ENCODE measurements at regions not wholly inside any gene's neighbourhood (a gene's known extent, or its start where the extent isn't known, plus 50 kb on each side); places are given as distances from the start of the nearest gene placed in this dataset.

DNA sequence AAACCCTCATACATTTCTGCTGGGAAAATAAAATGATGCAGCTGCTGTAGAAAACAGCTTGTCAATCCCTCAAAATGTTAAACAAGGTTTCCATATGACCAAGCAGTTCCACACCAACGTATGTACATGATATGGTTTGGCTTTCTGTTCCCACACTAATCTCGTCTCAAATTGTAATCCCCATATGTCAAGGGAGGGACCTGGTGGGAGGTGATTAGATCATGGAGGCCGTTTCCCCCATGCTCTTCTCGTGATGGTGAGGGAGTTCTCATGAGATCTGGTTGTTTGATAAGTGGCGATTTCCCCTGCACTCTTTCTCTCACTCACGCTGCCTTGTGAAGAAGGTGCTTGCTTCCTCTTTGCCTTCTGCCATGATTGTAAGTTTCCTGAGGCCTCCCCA, 100.6 kb upstream of the SLC24A5 start:
- H3K9me3 Mint-ChIP-seq: peaks cover 3% of the 10 kb centered on the region
- H3K4me1 Mint-ChIP-seq: no peaks in the 10 kb centered on the region
- ATAC-seq (no peak), DNase-seq (ENCODE audit: low spot score in 2 of 2) (no peak)
- H3K36me3 Mint-ChIP-seq: no peaks in the 10 kb centered on the region
- H3K27ac Mint-ChIP-seq: no peak overlapping the region
- no peak overlapping the region for H3K4me3 Mint-ChIP-seq

DNA sequence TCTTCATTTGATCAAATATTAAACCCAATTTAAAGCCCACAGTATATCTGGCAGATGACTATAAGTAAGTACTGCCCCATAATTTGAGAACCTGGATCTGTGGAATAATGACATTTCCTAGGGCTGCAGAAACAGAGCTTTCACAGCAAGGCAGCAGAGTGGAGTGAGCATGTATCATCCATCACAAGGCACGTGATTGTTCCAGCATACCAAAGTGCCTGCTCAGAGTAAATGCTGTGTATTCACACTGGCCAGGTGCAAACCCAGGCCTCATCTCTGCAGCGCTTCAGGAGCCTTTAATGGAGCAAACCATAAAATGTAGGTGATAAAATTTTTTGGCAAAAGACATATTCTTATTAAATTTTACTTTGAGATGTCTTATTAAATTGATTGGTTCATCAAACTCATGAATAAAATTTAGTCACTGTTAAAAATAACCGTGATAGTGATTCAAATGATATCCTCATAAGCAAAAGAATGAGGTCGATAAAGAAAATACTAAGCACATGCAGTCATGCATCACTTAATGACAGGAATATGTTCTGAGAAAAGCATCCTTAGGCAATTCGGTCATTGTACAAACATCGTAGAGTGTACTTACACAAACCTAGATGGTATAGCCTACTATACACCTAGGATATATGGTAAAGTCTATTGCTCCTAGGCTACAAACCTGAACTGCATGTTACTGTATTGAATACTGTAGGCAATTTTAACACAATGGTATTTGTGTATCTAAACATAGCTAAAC, 99.3 kb upstream of the SLC24A5 start:
- no peaks in the 10 kb centered on the region for H3K36me3 Mint-ChIP-seq
- no peak overlapping the region for H3K4me3 Mint-ChIP-seq
- ATAC-seq: no peak
- H3K4me1 Mint-ChIP-seq: no peaks in the 10 kb centered on the region
- H3K9me3 Mint-ChIP-seq: peaks cover 3% of the 10 kb centered on the region
- DNase-seq (ENCODE audit: low spot score in 2 of 2): no peak
- H3K27ac Mint-ChIP-seq: no peak overlapping the region

DNA sequence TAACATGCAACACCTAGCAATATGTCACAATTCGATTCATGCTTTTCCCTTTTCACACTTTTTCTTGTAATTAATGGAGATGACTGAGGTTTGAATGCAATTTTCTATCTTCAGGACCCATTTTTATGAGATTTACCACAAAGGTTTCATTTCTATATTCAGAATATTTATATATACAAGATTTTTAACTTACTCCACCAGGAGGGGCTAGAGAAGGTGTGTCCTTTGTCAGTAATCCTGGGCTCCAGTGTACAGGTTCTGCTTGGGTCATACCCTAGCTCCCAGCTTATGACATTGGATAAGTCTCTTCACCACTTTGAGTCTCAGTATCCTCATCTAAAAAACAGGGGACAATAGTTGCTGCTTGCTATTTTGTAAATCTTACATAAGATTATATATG, 95.7 kb upstream of the SLC24A5 start:
- ATAC-seq (no peak), DNase-seq (ENCODE audit: low spot score in 2 of 2) (no peak)
- Mint-ChIP-seq H3K9me3 (peaks cover 3% of the 10 kb centered on the region), H3K4me3 (no peak overlapping the region), H3K4me1 (no peaks in the 10 kb centered on the region), H3K27ac (no peak overlapping the region), H3K36me3 (no peaks in the 10 kb centered on the region)

DNA sequence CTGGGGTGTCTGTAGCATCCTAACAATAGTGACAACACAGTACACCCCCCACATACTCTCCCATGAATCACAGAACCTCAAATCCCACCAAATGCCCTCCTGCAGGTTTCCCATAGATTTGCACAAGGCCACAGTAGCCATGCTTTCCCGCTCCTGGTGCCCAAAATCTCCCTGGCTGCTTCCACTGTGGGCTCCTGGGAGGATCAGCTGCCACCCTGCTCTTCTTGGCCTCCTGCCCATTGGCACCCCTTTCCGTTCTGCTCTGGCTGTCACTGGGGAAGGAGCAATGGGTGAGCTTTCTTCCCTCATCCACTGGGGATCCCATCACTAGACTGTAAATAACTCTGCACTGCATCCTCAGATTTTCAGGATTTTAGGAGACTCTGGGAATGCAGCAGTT, 92.1 kb upstream of the SLC24A5 start:
- Mint-ChIP-seq H3K36me3 (no peaks in the 10 kb centered on the region), H3K4me3 (no peak overlapping the region), H3K9me3 (no peaks in the 10 kb centered on the region), H3K27ac (no peak overlapping the region), H3K4me1 (no peaks in the 10 kb centered on the region)
- no peak for ATAC-seq
- DNase-seq (ENCODE audit: low spot score in 2 of 2): no peak

DNA sequence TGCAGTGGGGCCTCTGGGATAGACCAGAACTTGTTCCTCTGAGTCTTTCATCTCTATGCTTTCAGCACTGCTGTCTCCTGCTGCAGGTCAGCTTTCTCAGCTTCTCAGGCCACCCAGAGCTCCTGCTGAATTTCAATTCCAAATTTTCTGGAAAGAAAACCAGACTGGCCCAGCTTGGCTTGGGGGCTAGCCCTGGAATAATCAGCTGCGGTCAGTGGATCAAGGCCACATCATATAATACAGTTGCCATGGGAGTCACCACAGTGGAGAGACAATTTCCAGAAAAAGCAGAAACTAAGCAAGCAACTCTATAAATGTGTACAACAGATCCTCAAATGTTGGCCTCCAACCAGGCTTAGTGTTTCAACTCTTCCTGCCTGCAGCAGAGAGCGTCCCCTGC, 91.1 kb upstream of the SLC24A5 start:
- Mint-ChIP-seq H3K27ac (no peak overlapping the region), H3K9me3 (peaks cover 3% of the 10 kb centered on the region), H3K4me3 (no peak overlapping the region), H3K36me3 (no peaks in the 10 kb centered on the region), H3K4me1 (no peaks in the 10 kb centered on the region)
- DNase-seq (ENCODE audit: low spot score in 2 of 2) (no peak), ATAC-seq (no peak)

DNA sequence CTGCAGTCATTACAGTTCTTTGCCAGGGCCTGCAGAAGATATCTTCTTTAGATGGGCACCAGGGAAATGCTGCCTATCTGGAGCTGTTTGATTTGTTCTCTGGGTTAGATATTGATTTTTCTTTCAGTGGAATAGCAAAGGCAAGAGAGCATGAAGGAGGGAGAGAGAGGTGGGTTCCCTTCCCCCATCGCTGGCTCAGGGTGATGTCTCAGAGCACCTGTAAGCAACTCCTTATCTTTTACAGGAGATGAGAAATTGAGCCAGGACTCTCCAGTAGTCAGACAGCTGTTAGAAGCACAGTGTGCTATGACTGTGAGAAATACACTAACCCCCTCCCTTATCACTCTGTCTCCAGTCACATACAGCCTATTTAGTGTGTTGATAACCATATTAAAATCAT, 89.3 kb upstream of the SLC24A5 start:
- peaks cover 3% of the 10 kb centered on the region for H3K9me3 Mint-ChIP-seq
- H3K27ac Mint-ChIP-seq: no peak overlapping the region
- no peaks in the 10 kb centered on the region for H3K36me3 Mint-ChIP-seq
- H3K4me3 Mint-ChIP-seq: no peak overlapping the region
- DNase-seq (ENCODE audit: low spot score in 2 of 2) (no peak), ATAC-seq (no peak)
- H3K4me1 Mint-ChIP-seq: no peaks in the 10 kb centered on the region

DNA sequence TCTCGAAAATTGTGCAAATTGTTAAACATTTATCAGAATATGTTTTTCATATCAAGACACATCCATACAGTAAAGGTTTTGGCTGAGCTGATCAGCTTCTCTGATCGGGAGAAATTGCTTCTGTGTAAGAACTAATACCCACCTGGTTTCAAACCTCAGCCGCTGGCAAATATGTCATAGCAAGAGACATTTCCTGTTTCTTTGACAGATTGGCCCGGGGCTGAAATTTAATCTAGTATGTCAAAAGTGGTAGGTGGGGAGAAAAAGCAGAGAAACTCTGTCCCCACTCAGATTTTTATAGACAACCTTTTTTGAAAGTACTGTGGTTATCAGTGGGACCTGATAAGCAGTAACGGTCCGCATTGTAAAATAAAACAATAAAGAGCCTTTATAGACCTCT, 88.8 kb upstream of the SLC24A5 start:
- Mint-ChIP-seq H3K4me1 (no peaks in the 10 kb centered on the region), H3K27ac (no peak overlapping the region)
- DNase-seq (ENCODE audit: low spot score in 2 of 2): no peak

DNA sequence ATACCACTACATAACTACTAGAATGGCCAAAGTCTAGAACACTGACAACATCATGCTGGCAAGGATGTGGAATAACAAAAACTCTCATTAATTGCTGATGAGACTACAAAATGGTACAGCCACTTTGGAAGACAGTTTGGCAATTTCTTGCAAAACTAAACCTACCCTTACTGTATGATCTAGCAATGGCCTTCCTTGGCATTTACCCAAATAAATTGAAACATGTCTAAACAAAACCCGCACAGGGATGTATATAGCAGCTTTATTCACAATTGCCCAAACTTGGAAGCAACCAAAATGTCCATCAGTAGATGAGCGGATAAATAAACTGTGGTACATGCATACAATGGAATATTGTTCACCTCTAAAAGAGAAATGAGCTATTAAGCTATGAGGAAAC, 87.9 kb upstream of the SLC24A5 start:
- Mint-ChIP-seq H3K27ac (no peak overlapping the region), H3K9me3 (peaks cover 5% of the 10 kb centered on the region), H3K36me3 (no peaks in the 10 kb centered on the region), H3K4me3 (no peak overlapping the region), H3K4me1 (no peaks in the 10 kb centered on the region)
- DNase-seq (ENCODE audit: low spot score in 2 of 2) (no peak), ATAC-seq (no peak)

More for the DNA sequence above, 88.8 kb upstream of the SLC24A5 start:
- Mint-ChIP-seq H3K36me3 (no peaks in the 10 kb centered on the region), H3K9me3 (peaks cover 5% of the 10 kb centered on the region), H3K4me3 (no peak overlapping the region)
- no peak for ATAC-seq

DNA sequence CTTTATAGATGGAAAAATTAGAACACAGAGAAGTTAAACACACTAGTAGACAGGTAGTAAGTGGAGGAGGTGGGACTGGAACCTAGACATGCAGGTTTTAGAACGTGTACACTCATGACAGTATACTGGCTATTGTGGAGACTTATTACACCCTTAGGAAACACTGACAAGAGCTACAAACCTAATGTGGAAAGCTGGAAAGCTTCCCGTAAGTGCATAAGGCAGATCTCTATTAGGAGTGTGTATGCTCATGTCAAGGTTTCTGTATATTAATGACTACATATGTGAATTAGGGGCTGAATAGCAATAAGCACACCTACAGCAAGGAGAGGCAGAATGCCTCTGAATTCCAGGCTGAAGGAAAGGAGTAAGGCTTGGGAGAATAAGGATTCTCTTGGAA, 82.6 kb upstream of the SLC24A5 start:
- H3K36me3 Mint-ChIP-seq: no peaks in the 10 kb centered on the region
- H3K27ac Mint-ChIP-seq: no peak overlapping the region
- DNase-seq (ENCODE audit: low spot score in 2 of 2) (no peak), ATAC-seq (no peak)
- H3K9me3 Mint-ChIP-seq: peaks cover 9% of the 10 kb centered on the region
- H3K4me1 Mint-ChIP-seq: no peaks in the 10 kb centered on the region
- H3K4me3 Mint-ChIP-seq: no peak overlapping the region

DNA sequence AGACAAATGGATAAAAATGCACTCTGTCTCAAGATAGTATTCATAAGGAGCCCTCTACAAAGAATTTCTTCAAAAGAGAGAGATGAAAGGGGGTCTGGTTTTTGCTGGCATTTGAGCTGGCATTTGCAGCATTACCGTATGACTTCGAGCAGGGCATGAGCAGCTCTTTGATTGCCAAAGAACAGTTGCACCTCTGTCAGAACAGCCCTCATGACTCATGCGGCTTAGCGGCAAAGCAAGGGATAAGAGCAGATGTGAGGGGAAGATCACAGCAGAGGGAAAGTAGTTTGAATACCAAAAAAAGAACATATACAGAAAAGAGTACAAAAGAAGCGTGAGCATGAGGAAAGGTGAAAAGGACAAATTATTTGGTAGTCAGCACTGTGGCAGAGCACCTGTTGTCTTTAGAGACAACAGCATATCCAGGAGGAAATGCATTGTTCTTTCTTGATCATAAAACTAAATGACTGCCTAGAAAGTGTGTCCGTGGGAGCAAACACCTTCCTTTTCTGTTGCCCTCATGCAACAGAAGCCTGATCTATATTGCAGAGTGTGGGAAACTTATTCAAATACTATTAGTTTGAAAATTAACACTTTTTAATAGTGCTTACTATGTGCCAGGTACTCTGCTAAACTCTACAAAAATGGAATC, 80.5 kb upstream of the SLC24A5 start:
- H3K4me3 Mint-ChIP-seq: no peak overlapping the region
- peaks cover 6% of the 10 kb centered on the region for H3K9me3 Mint-ChIP-seq
- no peaks in the 10 kb centered on the region for H3K36me3 Mint-ChIP-seq
- no peak overlapping the region for H3K27ac Mint-ChIP-seq
- DNase-seq (ENCODE audit: low spot score in 2 of 2) (no peak), ATAC-seq (no peak)
- H3K4me1 Mint-ChIP-seq: no peaks in the 10 kb centered on the region

DNA sequence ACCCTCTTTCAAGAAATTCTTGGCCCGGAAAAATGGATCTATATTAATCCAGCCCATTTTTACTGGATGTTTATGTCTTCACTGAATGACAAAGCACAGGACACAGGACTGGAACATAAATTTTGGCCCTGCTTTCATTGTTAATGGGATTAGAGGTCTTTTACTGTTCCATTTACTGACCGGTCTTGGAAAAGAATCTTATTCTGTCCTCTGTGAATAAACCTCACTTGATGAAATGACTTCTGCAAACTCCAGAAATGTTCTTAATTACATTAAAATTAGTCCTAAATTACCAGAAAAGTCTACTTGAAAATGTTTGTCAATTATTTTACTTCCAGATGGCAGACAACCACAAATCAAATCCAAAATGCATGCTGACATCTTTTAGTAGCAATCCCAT, 79.3 kb upstream of the SLC24A5 start:
- Mint-ChIP-seq H3K27ac (no peak overlapping the region), H3K9me3 (peaks cover 6% of the 10 kb centered on the region), H3K4me1 (no peaks in the 10 kb centered on the region), H3K36me3 (no peaks in the 10 kb centered on the region), H3K4me3 (no peak overlapping the region)
- DNase-seq (ENCODE audit: low spot score in 2 of 2) (no peak), ATAC-seq (no peak)

DNA sequence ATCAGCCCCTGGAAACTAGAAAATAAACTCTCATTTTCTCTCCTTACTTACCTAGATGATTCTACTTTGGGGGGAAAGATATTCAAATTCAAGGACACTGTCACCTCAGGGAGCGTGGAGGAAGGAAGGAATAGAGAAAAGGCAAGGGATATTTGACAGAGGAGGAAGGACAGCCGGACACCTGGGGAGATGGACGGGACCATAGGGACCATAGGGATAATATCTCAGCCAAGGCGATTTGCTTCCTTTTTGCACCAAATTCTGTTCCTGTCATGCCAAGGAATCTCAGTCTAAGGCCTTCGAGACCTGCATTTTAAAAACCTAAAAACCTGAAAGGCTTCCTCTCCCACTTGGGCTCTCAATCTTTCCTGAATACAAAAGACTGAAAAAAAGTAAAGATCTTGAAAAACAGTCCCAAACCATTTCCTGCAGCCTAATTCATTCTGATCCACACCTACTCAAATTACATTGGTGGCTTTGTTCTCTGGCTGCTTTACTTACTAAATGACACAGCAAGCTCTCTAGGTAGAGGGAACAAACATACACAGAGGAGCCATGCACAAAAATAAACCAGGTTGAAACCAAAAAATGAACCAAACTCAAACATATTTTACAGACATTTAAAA, 73.9 kb upstream of the SLC24A5 start:
- H3K27ac Mint-ChIP-seq: no peak overlapping the region
- no peaks in the 10 kb centered on the region for H3K9me3 Mint-ChIP-seq
- H3K4me1 Mint-ChIP-seq: no peaks in the 10 kb centered on the region
- DNase-seq (ENCODE audit: low spot score in 2 of 2) (no peak), ATAC-seq (no peak)
- H3K36me3 Mint-ChIP-seq: no peaks in the 10 kb centered on the region
- no peak overlapping the region for H3K4me3 Mint-ChIP-seq

DNA sequence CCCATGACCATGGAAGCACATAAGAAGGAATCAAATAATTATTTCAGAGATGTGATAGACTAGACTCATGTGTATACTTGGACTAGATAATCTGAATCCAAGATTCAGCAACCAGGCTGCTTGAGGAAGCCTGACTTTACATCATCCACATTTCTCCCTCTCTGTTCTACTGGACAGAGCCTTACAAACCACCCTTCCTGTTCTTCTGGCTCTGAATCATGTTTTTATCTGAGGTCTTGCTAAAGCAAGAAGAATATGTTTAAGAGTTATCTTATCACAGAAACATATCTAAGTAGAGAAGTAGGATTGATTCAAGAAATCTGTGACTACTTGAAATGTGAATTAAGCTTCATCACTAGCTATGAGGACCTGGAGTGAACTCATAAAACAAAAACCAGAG, 71.1 kb upstream of the SLC24A5 start:
- H3K27ac Mint-ChIP-seq: no peak overlapping the region
- DNase-seq (ENCODE audit: low spot score in 2 of 2) (no peak), ATAC-seq (no peak)
- H3K36me3 Mint-ChIP-seq: no peaks in the 10 kb centered on the region
- H3K4me3 Mint-ChIP-seq: no peak overlapping the region
- H3K4me1 Mint-ChIP-seq: no peaks in the 10 kb centered on the region
- no peaks in the 10 kb centered on the region for H3K9me3 Mint-ChIP-seq

DNA sequence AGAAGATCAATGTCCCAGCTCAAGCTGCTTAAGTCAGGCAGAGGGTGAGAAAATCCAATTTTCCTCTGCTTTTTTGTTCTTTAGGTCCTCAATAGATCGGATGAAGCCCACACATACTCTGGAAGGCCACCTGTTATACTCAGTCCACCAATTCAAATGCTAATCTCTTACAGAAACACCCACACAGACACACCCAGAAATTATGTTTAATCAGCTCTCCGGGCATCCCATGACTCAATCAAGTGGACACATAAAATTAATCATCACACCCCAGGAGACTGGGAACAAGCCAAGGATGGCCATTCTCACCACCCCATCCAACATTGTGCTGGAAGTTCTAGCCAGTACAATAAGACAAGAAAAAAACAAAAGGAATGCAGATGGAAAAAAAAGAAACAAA, 67.8 kb upstream of the SLC24A5 start:
- H3K4me3 Mint-ChIP-seq: no peak overlapping the region
- no peak for ATAC-seq
- no peaks in the 10 kb centered on the region for H3K4me1 Mint-ChIP-seq
- H3K9me3 Mint-ChIP-seq: no peaks in the 10 kb centered on the region
- no peaks in the 10 kb centered on the region for H3K36me3 Mint-ChIP-seq
- H3K27ac Mint-ChIP-seq: no peak overlapping the region
- no peak for DNase-seq (ENCODE audit: low spot score in 2 of 2)

DNA sequence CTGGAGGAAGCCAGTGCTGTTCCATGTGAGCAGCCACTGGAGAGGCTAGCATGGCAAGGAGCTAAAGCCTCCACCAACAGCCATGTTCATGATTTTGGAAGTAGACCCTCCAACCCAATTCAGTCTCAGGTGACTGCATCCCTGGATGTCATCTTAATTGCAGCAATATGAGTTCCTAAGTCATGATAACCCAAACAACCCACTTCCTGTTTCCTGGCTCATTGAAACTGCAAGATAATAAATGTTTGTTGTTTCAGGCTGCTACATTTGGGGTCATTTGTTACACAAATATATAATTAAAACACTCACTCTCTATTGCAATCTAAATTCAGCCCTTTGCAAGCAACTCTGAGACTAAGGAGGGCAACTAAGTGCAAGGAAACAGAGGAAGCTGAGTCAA, 62.4 kb upstream of the SLC24A5 start:
- ATAC-seq: no peak
- no peak for DNase-seq (ENCODE audit: low spot score in 2 of 2)
- Mint-ChIP-seq H3K9me3 (no peaks in the 10 kb centered on the region), H3K36me3 (no peaks in the 10 kb centered on the region), H3K27ac (no peak overlapping the region), H3K4me1 (no peaks in the 10 kb centered on the region), H3K4me3 (no peak overlapping the region)

DNA sequence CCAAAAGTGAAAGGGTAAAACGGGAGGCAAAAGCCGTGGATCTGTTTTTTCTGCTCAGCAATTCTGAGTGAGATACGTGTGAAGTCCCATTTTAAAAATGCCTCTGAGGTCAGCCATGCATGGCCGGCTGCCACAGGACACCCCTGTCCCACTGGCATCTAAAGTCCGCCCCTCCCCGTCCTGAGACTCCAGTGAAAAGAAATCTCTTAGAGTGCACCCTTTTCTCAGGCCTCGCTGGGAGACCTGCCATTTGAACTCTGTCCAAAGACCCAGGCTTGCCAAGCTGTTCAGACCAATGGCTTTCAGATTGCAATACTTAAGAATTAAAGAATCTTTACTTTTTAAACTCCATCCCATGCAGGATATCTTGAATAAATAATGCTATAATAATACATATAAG, 61.0 kb upstream of the SLC24A5 start:
- H3K9me3 Mint-ChIP-seq: no peaks in the 10 kb centered on the region
- H3K27ac Mint-ChIP-seq: no peak overlapping the region
- ATAC-seq: no peak
- H3K4me3 Mint-ChIP-seq: no peak overlapping the region
- no peaks in the 10 kb centered on the region for H3K36me3 Mint-ChIP-seq
- H3K4me1 Mint-ChIP-seq: no peaks in the 10 kb centered on the region
- DNase-seq (ENCODE audit: low spot score in 2 of 2): no peak

All from stimulated activated effector memory CD8-positive, alpha-beta T cell treated with anti-CD3 and anti-CD28 coated beads, Interleukin-12 subunit alpha, Interleukin-12 subunit beta, amount 100 ng/mL, for 72 hours (primary cell).